Activated B cell treated with CpG ODN at 0.5 μM for 24 hours (primary cell): ENCODE measurements at regions not wholly inside any gene's neighbourhood (a gene's known extent, or its start where the extent isn't known, plus 50 kb on each side); places are given as distances from the start of the nearest gene placed in this dataset.

Experiments used
- ATAC-seq: fragments of 200-7000 bp; cut with Tn5 transposase; one replicate; pipeline ENCODE4 v1.10.0; 2021; ENCODE audit warnings: low read depth, mild to moderate bottlenecking, moderate library complexity
- CTCF ChIA-PET: fragments of 350-600 bp; sonication (Branson Sonifier 250); formaldehyde crosslinking; loops from one replicate; lab custom pipeline; 2021; ENCODE audit warnings: antibody characterized with exemption; lab: Charles Lee
- POLR2A ChIA-PET: fragments of 350-600 bp; sonication (Branson Sonifier 250); formaldehyde crosslinking; loops from one replicate; lab custom pipeline; 2021; ENCODE audit warnings: antibody characterized with exemption; lab: Charles Lee
- DNase-seq: peaks from one replicate; pipeline ENCODE4 v3.0.0; 2022
- H3K27ac Mint-ChIP-seq: one replicate; pipeline ENCODE4 v1.8.0; 2020; ENCODE audit warnings: mixed read lengths
- H3K27me3 Mint-ChIP-seq: one replicate; pipeline ENCODE4 v1.8.0; 2021; ENCODE audit warnings: mixed read lengths
- H3K36me3 Mint-ChIP-seq: one replicate; pipeline ENCODE4 v1.8.0; 2021; ENCODE audit warnings: low read depth, mixed read lengths
- H3K4me1 Mint-ChIP-seq: one replicate; pipeline ENCODE4 v1.8.0; 2021; ENCODE audit warnings: mixed read lengths
- H3K4me3 Mint-ChIP-seq: one replicate; pipeline ENCODE4 v1.8.0; 2020; ENCODE audit warnings: mild to moderate bottlenecking, mixed read lengths
- H3K9me3 Mint-ChIP-seq: one replicate; pipeline ENCODE4 v1.8.0; 2020; ENCODE audit warnings: mixed read lengths
- CTCF ChIP-seq: fragments of 200-600 bp; IDR thresholded peaks from one replicate; pipeline ENCODE4 v1.8.0; 2022; ENCODE audit warnings: antibody characterized with exemption, mild to moderate bottlenecking
- intact Hi-C: fragments of 100-400 bp; cut with micrococcal nuclease; formaldehyde crosslinking; loops from one replicate; pipeline ENCODE4 v1.15.1; 2024

DNA sequence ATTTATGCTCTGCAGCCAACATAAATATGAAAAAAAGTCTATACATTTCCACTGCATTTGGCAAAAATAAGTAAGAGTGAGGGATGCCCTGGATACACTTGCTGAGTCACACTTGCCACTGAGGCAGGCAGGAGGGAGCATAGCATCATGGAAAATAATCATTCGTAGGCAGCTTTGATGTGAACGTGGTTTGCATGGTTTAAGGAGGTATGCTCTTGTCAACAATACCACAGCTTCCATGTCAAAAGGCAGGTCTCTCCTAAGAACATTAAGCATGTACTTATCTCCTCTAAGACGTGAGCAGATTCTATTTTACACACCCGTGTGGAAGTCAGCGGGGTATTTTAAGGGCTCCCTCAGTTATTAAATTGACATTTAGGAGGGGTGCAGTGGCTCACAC is 89.2 kb upstream of the WDR11 start:
- ChIA-PET CTCF (no interaction called here), POLR2A (no interaction called here)
- no peak for ATAC-seq
- no peak for DNase-seq
- H3K4me3 Mint-ChIP-seq = no peak overlapping the region
- H3K36me3 Mint-ChIP-seq = no peaks in the 10 kb centered on the region
- TF ChIP-seq CTCF = no peak
- intact Hi-C loops = no loop called here
- no peak overlapping the region for H3K27ac Mint-ChIP-seq
- no peaks in the 10 kb centered on the region for H3K4me1 Mint-ChIP-seq
- H3K9me3 Mint-ChIP-seq = no peaks in the 10 kb centered on the region
- peaks cover 5% of the 10 kb centered on the region for H3K27me3 Mint-ChIP-seq

DNA sequence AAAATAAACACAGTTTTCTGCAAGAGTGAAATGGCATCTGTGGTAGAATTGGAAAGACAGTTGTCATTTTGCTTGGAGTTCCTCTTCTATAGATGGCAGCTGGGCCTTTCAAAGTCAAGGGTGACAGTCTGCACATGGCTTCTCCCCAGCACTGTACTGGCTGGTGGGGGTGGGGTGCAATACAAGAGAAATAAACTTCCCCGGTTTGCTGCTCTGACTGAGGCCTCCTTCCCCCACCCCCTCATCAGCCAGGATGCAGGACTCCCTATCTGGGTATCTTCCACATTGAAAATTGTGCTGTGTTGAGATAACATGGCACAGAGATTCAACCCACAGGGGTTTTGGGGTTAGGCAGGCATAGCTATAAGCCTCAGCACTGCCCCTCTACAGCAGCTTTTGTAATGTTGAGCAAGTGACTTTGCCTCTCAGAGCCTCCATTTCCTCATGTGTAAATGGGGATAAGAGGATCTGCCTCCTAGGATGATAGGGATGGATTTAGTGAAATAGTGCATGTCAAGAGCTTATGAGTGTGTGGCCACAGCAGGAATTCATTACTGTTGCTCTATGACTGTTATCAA is 85.8 kb upstream of the WDR11 start:
- no peak overlapping the region for H3K4me3 Mint-ChIP-seq

GRCh38 chr10:120768227-120768626 is 82.9 kb upstream of the WDR11 start:
- CTCF ChIA-PET = no interaction called here
- Mint-ChIP-seq H3K27me3 (peaks cover 4% of the 10 kb centered on the region), H3K27ac (no peak overlapping the region), H3K36me3 (no peaks in the 10 kb centered on the region), H3K4me3 (no peak overlapping the region), H3K9me3 (no peaks in the 10 kb centered on the region), H3K4me1 (no peaks in the 10 kb centered on the region)
- POLR2A ChIA-PET = no interaction called here
- TF ChIP-seq CTCF = no peak
- no peak for DNase-seq
- ATAC-seq = no peak
- intact Hi-C loops = no loop called here

More for the DNA sequence above, 85.8 kb upstream of the WDR11 start:
- no peak for ATAC-seq
- ChIA-PET POLR2A (no interaction called here), CTCF (no interaction called here)
- intact Hi-C loops = no loop called here
- TF ChIP-seq CTCF = no peak
- Mint-ChIP-seq H3K27me3 (no peaks in the 10 kb centered on the region), H3K27ac (no peak overlapping the region), H3K36me3 (no peaks in the 10 kb centered on the region), H3K9me3 (no peaks in the 10 kb centered on the region), H3K4me1 (no peaks in the 10 kb centered on the region)
- no peak for DNase-seq

GRCh38 chr10:120770496-120770895 is 80.7 kb upstream of the WDR11 start:
- no peak overlapping the region for H3K4me3 Mint-ChIP-seq
- TF ChIP-seq CTCF = no peak
- ATAC-seq (no peak), DNase-seq (no peak)
- CTCF ChIA-PET = no interaction called here
- peaks cover 4% of the 10 kb centered on the region for H3K27me3 Mint-ChIP-seq
- H3K27ac Mint-ChIP-seq = no peak overlapping the region
- H3K9me3 Mint-ChIP-seq = no peaks in the 10 kb centered on the region
- intact Hi-C loops = no loop called here
- no peaks in the 10 kb centered on the region for H3K4me1 Mint-ChIP-seq
- POLR2A ChIA-PET = no interaction called here
- H3K36me3 Mint-ChIP-seq = no peaks in the 10 kb centered on the region

GRCh38 chr10:120776442-120776841 is 74.7 kb upstream of the WDR11 start:
- H3K4me1 Mint-ChIP-seq = no peaks in the 10 kb centered on the region
- no peaks in the 10 kb centered on the region for H3K36me3 Mint-ChIP-seq
- no peaks in the 10 kb centered on the region for H3K9me3 Mint-ChIP-seq
- no peak overlapping the region for H3K27ac Mint-ChIP-seq
- ChIA-PET CTCF (no interaction called here), POLR2A (no interaction called here)
- H3K27me3 Mint-ChIP-seq = peaks cover 3% of the 10 kb centered on the region
- TF ChIP-seq CTCF = no peak
- DNase-seq (no peak), ATAC-seq (no peak)
- intact Hi-C loops = no loop called here
- no peak overlapping the region for H3K4me3 Mint-ChIP-seq
